Spleen (tissue), 7 donors: ENCODE measurements at regions not wholly inside any gene's neighbourhood (a gene's known extent, or its start where the extent isn't known, plus 50 kb on each side); places are given as distances from the start of the nearest gene placed in this dataset.

ENCODE experiments used
- POLR2A ChIP-seq, 3 donors: fragments of 450-650 bp; IDR thresholded peaks; one replicate each; pipeline ENCODE4 v1.5.1; 2017; ENCODE audit warnings: antibody characterized with exemption in 3 of 3, mild to moderate bottlenecking in 1 of 3
- TF ChIP-seq, protein P1 (sequence below), 11 experiments: fragments of 200-600 bp in 7 of 11; fragments of 450-650 bp in 4 of 11; sonication (generic) in 4 of 11; IDR thresholded peaks in 8 of 11; conservative IDR thresholded peaks in 3 of 11; 1 replicate in 7 of 11; 2 replicates in 4 of 11; pipeline versions ENCODE4 v1.4.0 to v1.8.0; 2016 to 2021; ENCODE audit warnings: antibody characterized with exemption in 11 of 11, inconsistent platforms in 4 of 11, mild to moderate bottlenecking in 1 of 11
- donor health status: DM: no; HTN: no; CAD: no; lungs with moderate emphysema.
- donor health status: DM: no; HTN: no; CAD: no.
- donor health status: DM: no; HTN: no; CAD: no.

DNA sequence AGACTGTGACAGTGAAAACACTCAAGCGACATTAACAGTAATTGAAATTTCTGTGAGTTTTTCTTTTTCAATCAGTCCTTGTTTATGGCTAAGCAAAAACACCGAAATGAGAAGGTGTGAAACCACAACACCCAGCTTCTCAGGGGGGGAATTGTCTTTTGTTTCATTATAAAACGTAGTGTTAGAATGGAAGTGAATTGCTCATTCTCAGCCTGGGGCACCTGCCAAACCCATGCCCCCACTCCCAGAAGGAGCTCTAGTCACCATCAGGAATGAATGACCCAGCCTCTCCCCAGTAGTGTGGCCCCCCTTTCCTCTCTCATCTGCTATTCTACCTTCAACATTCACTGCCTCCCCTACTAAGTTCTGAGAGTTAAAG, 185.8 kb upstream of the CFAP20DC start:
- TF ChIP-seq, protein P1, sequence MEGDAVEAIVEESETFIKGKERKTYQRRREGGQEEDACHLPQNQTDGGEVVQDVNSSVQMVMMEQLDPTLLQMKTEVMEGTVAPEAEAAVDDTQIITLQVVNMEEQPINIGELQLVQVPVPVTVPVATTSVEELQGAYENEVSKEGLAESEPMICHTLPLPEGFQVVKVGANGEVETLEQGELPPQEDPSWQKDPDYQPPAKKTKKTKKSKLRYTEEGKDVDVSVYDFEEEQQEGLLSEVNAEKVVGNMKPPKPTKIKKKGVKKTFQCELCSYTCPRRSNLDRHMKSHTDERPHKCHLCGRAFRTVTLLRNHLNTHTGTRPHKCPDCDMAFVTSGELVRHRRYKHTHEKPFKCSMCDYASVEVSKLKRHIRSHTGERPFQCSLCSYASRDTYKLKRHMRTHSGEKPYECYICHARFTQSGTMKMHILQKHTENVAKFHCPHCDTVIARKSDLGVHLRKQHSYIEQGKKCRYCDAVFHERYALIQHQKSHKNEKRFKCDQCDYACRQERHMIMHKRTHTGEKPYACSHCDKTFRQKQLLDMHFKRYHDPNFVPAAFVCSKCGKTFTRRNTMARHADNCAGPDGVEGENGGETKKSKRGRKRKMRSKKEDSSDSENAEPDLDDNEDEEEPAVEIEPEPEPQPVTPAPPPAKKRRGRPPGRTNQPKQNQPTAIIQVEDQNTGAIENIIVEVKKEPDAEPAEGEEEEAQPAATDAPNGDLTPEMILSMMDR (IDR thresholded peaks at IDR 0.05 in 8 of 11, conservative IDR thresholded peaks at IDR 0.05 in 3 of 11), result no peak
- TF ChIP-seq POLR2A (IDR thresholded peaks at IDR 0.05), result no peak
